SK-N-SH (cell line): ENCODE measurements at regions not wholly inside any gene's neighbourhood (a gene's known extent, or its start where the extent isn't known, plus 50 kb on each side); places are given as distances from the start of the nearest gene placed in this dataset.

ENCODE experiments used
- CTCF ChIA-PET: fragments of 300-600, 350-600 bp; formaldehyde crosslinking; extraction: SDS; loops from one replicate; lab custom pipeline; 2021; lab: Yijun Ruan, JAX
- POLR2A ChIA-PET: fragments of 350-600 bp; sonication (Branson Sonifier 250); formaldehyde crosslinking; extraction: SDS; loops from one replicate; lab custom pipeline; 2020; ENCODE audit warnings: antibody characterized with exemption, inconsistent platforms; lab: Yijun Ruan, JAX
- DNase-seq: peaks from one replicate; pipeline ENCODE4 v3.0.0; 2012
- H2AFZ ChIP-seq: fragments of 200-600 bp; sonication (generic); 2 replicates; pipeline ENCODE4 v1.8.1; 2016; ENCODE audit warnings: antibody characterized with exemption, mild to moderate bottlenecking, low read depth
- H3F3A ChIP-seq: fragments of 200-600 bp; sonication (generic); replicated peaks from 2 replicates; pipeline ENCODE3; 2016; ENCODE audit warnings: antibody characterized with exemption, mild to moderate bottlenecking; ENCODE audit not compliant: insufficient read depth
- H3K27ac ChIP-seq, 2 experiments: fragments of 200-500 bp in 1 of 2; fragments of 200-600 bp in 1 of 2; sonication (Bioruptor generic) in 1 of 2; sonication (generic), shearing (Covaris generic) in 1 of 2; 2 replicates each; pipeline versions ENCODE4 v1.5.1 to v1.6.1; 2014 to 2016; ENCODE audit warnings: low read depth in 2 of 2, inconsistent platforms in 1 of 2, low read length in 1 of 2, mild to moderate bottlenecking in 1 of 2, mixed read lengths in 1 of 2
- H3K27me3 ChIP-seq: fragments of 200-600 bp; sonication (generic), shearing (Covaris generic); 2 replicates; pipeline ENCODE4 v1.6.1; 2016; ENCODE audit warnings: mixed run types; ENCODE audit not compliant: insufficient read depth
- H3K36me3 ChIP-seq, 2 experiments: fragments of 200-500 bp in 1 of 2; fragments of 200-600 bp in 1 of 2; sonication (Bioruptor generic) in 1 of 2; sonication (generic) in 1 of 2; replicated peaks in 1 of 2; 2 replicates each; pipeline versions ENCODE3 to v1.5.1; 2014 to 2016; ENCODE audit warnings: low read length in 1 of 2, mild to moderate bottlenecking in 1 of 2; ENCODE audit not compliant: insufficient read depth in 2 of 2, control insufficient read depth in 1 of 2
- H3K4me1 ChIP-seq, 2 experiments: fragments of 200-500 bp in 1 of 2; fragments of 200-600 bp in 1 of 2; sonication (Bioruptor generic) in 1 of 2; sonication (generic), shearing (Covaris generic) in 1 of 2; 2 replicates each; pipeline versions ENCODE4 v1.5.1 to v1.6.1; 2014 to 2016; ENCODE audit warnings: low read depth in 1 of 2, low read length in 1 of 2, mixed run types in 1 of 2; ENCODE audit not compliant: insufficient read depth in 2 of 2, control insufficient read depth in 1 of 2
- H3K4me2 ChIP-seq: fragments of 200-600 bp; sonication (generic), shearing (Covaris generic); 2 replicates; pipeline ENCODE4 v1.6.1; 2017; ENCODE audit warnings: mixed run types
- H3K4me3 ChIP-seq, 2 experiments: fragments of 200-500 bp in 1 of 2; fragments of 200-600 bp in 1 of 2; sonication (Bioruptor generic) in 1 of 2; sonication (generic), shearing (Covaris generic) in 1 of 2; 2 replicates each; pipeline versions ENCODE4 v1.5.1 to v1.8.1; 2014 to 2016; ENCODE audit warnings: low read depth in 2 of 2, inconsistent platforms in 1 of 2, low read length in 1 of 2, mild to moderate bottlenecking in 1 of 2, mixed read lengths in 1 of 2, moderate library complexity in 1 of 2
- H3K79me2 ChIP-seq: fragments of 200-600 bp; sonication (generic); 2 replicates; pipeline ENCODE4 v1.8.1; 2017; ENCODE audit warnings: mild to moderate bottlenecking; ENCODE audit not compliant: insufficient read depth
- H3K9ac ChIP-seq: fragments of 200-600 bp; sonication (generic); 2 replicates; pipeline ENCODE4 v1.6.1; 2017; ENCODE audit warnings: mixed run types
- H3K9me2 ChIP-seq: fragments of 200-600 bp; sonication (generic); 2 replicates; pipeline ENCODE4 v1.6.1; 2017; ENCODE audit warnings: mixed run types
- H3K9me3 ChIP-seq: fragments of 200-600 bp; sonication (generic); 2 replicates; pipeline ENCODE4 v1.6.1; 2017; ENCODE audit warnings: mixed run types, mild to moderate bottlenecking, moderate library complexity
- H4K20me1 ChIP-seq: fragments of 200-600 bp; sonication (generic); 2 replicates; pipeline ENCODE4 v1.6.1; 2017; ENCODE audit warnings: mild to moderate bottlenecking, mixed run types; ENCODE audit not compliant: insufficient read depth
- ELF1 ChIP-seq: IDR thresholded peaks from 2 replicates; pipeline ENCODE4 v1.4.0; 2012
- EP300 ChIP-seq, 2 experiments: IDR thresholded peaks; 2 replicates each; pipeline versions ENCODE4 v1.4.0 to v1.6.1; 2012; ENCODE audit warnings: borderline replicate concordance in 1 of 2, low read depth in 1 of 2, low read length in 1 of 2
- GATA2 ChIP-seq: sonication (generic); formaldehyde crosslinking; IDR thresholded peaks from 2 replicates; pipeline ENCODE4 v1.5.0; 2020; ENCODE audit warnings: mild to moderate bottlenecking, missing genetic modification reagents
- JUND ChIP-seq: IDR thresholded peaks from 2 replicates; pipeline ENCODE4 v1.4.0; 2012
- MAX ChIP-seq: IDR thresholded peaks from 2 replicates; pipeline ENCODE4 v1.4.0; 2012; ENCODE audit warnings: low read depth
- MXI1 ChIP-seq: IDR thresholded peaks from 2 replicates; pipeline ENCODE4 v1.6.1; 2012; ENCODE audit warnings: mild to moderate bottlenecking, low read depth, low read length, improper control_type of control experiment
- NFIC ChIP-seq: IDR thresholded peaks from 2 replicates; pipeline ENCODE4 v1.4.0; 2012; ENCODE audit warnings: borderline replicate concordance
- NRF1 ChIP-seq: IDR thresholded peaks from 2 replicates; pipeline ENCODE4 v1.6.1; 2012; ENCODE audit warnings: low read depth, mild to moderate bottlenecking, low read length
- RAD21 ChIP-seq: IDR thresholded peaks from 2 replicates; pipeline ENCODE4 v1.6.1; 2012; ENCODE audit warnings: mild to moderate bottlenecking, low read length
- RCOR1 ChIP-seq: fragments of 150-350 bp; IDR thresholded peaks from 2 replicates; pipeline ENCODE4 v1.6.1; 2017; ENCODE audit warnings: antibody characterized with exemption, low read length
- RXRA ChIP-seq: IDR thresholded peaks from 2 replicates; pipeline ENCODE4 v1.4.0; 2012; ENCODE audit warnings: low read depth, mild to moderate bottlenecking, borderline replicate concordance
- USF1 ChIP-seq: IDR thresholded peaks from 2 replicates; pipeline ENCODE4 v1.4.0; 2012; ENCODE audit warnings: low read depth, borderline replicate concordance
- ZBTB33 ChIP-seq: IDR thresholded peaks from 2 replicates; pipeline ENCODE4 v1.4.0; 2012; ENCODE audit warnings: low read depth, borderline replicate concordance
- WGBS: methylation state at CpG from one replicate; pipeline ENCODE4 v1.1.6; 2017; ENCODE audit warnings: low lambda C conversion rate; 5-methylcytosine and 5-hydroxymethylcytosine counted together
- TF ChIP-seq, protein P1 (sequence below): fragments of 150-350 bp; IDR thresholded peaks from 2 replicates; pipeline ENCODE4 v1.6.1; 2016; ENCODE audit warnings: mild to moderate bottlenecking, low read depth, low read length
- TF ChIP-seq, protein P2 (sequence below): fragments of 200-600 bp; sonication (generic); IDR thresholded peaks from 2 replicates; pipeline ENCODE4 v1.6.1; 2017; ENCODE audit warnings: antibody characterized with exemption, mild to moderate bottlenecking, moderate library complexity

GRCh38 chr12:20259786-20260185 is 108.6 kb upstream of the PDE3A start:
- H3K79me2 ChIP-seq = no peaks in the 10 kb centered on the region
- H4K20me1 ChIP-seq = no peaks in the 10 kb centered on the region
- H3F3A ChIP-seq = peaks cover 5% of the 10 kb centered on the region
- 44% methylated on average over 2 of the region's 2 CpGs for WGBS
- no peak overlapping the region for H3K4me2 ChIP-seq
- no peak overlapping the region for H3K4me3 ChIP-seq
- POLR2A ChIA-PET = no interaction called here
- H3K9me3 ChIP-seq = no peaks in the 10 kb centered on the region
- TF ChIP-seq NFIC (no peak), NRF1 (no peak), RCOR1 (no peak), ELF1 (no peak), GATA2 (no peak), RXRA (no peak), ZBTB33 (no peak), EP300 (IDR thresholded peaks at IDR 0.05; ENCODE audit: borderline replicate concordance in 1 of 2, low read depth in 1 of 2, low read length in 1 of 2) (no peak)
- TF ChIP-seq, protein P1, sequence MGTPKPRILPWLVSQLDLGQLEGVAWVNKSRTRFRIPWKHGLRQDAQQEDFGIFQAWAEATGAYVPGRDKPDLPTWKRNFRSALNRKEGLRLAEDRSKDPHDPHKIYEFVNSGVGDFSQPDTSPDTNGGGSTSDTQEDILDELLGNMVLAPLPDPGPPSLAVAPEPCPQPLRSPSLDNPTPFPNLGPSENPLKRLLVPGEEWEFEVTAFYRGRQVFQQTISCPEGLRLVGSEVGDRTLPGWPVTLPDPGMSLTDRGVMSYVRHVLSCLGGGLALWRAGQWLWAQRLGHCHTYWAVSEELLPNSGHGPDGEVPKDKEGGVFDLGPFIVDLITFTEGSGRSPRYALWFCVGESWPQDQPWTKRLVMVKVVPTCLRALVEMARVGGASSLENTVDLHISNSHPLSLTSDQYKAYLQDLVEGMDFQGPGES = no peak
- TF ChIP-seq, protein P2, sequence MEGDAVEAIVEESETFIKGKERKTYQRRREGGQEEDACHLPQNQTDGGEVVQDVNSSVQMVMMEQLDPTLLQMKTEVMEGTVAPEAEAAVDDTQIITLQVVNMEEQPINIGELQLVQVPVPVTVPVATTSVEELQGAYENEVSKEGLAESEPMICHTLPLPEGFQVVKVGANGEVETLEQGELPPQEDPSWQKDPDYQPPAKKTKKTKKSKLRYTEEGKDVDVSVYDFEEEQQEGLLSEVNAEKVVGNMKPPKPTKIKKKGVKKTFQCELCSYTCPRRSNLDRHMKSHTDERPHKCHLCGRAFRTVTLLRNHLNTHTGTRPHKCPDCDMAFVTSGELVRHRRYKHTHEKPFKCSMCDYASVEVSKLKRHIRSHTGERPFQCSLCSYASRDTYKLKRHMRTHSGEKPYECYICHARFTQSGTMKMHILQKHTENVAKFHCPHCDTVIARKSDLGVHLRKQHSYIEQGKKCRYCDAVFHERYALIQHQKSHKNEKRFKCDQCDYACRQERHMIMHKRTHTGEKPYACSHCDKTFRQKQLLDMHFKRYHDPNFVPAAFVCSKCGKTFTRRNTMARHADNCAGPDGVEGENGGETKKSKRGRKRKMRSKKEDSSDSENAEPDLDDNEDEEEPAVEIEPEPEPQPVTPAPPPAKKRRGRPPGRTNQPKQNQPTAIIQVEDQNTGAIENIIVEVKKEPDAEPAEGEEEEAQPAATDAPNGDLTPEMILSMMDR = no peak
- TF ChIP-seq, all 33 proteins: peak for 0
- H3K27me3 ChIP-seq = no peaks in the 10 kb centered on the region
- no peaks in the 10 kb centered on the region; the same call in 1 of the 2 replicates for H3K9me2 ChIP-seq
- no peak overlapping the region for H3K27ac ChIP-seq
- H2AFZ ChIP-seq = no peak overlapping the region
- H3K9ac ChIP-seq = no peak overlapping the region
- DNase-seq = no peak
- no peaks in the 10 kb centered on the region for H3K36me3 ChIP-seq
- H3K4me1 ChIP-seq = peaks cover 4 to 9% of the 10 kb centered on the region in 2 experiments; a peak in 3 of 4 replicates
- CTCF ChIA-PET = no interaction called here

DNA sequence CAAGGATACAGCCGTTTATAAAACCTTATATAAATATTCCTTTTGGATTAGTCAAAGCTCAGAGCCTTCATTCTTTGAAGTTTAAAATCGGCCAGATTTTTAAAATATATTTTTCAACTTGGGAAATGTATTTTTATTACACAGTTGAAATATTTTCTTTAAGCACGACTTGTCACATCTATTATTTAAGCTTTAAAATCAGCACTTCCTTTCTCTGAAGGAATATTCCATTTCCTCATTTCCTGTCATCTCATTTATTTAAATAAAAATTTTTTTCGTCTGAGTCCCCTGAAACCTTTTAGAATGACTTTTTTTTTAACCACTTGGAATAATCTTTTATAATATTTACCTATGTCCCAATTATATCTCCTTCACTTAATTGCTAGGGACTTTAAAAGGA is 107.5 kb upstream of the PDE3A start:
- peaks cover 4 to 9% of the 10 kb centered on the region in 2 experiments; a peak in 3 of 4 replicates for H3K4me1 ChIP-seq
- H2AFZ ChIP-seq = peak overlapping the region; percentile 70
- H3K9me2 ChIP-seq = no peaks in the 10 kb centered on the region; the same call in 1 of the 2 replicates
- H3K9me3 ChIP-seq = no peaks in the 10 kb centered on the region
- no peaks in the 10 kb centered on the region for H4K20me1 ChIP-seq
- POLR2A ChIA-PET = no interaction called here
- CTCF ChIA-PET = no interaction called here
- H3K4me3 ChIP-seq = no peak overlapping the region
- 65% methylated on average over 4 of the region's 4 CpGs for WGBS
- peak overlapping the region in 1 of 2 experiments; percentile 20; a peak in 1 of 4 replicates for H3K27ac ChIP-seq
- peaks cover 5% of the 10 kb centered on the region for H3F3A ChIP-seq
- no peaks in the 10 kb centered on the region for H3K27me3 ChIP-seq
- no peak for DNase-seq
- H3K4me2 ChIP-seq = no peak overlapping the region
- H3K36me3 ChIP-seq = no peaks in the 10 kb centered on the region
- TF ChIP-seq RAD21 (no peak), JUND (no peak), NRF1 (no peak), RXRA (no peak), MXI1 (no peak), MAX (no peak), USF1 (no peak)
- TF ChIP-seq, protein P2 = no peak
- TF ChIP-seq, protein P1 = no peak
- no peak overlapping the region for H3K9ac ChIP-seq
- H3K79me2 ChIP-seq = no peaks in the 10 kb centered on the region
